Right atrium auricular region (tissue), 2 donors: ENCODE measurements at regions not wholly inside any gene's neighbourhood (a gene's known extent, or its start where the extent isn't known, plus 50 kb on each side); places are given as distances from the start of the nearest gene placed in this dataset.
"Not testable (repeated sequence)": the region's sequence is repeated elsewhere in the genome, so short reads cannot be mapped to it uniquely, and the experiment has no call there.

Source experiments
- DNase-seq: peaks from one replicate; pipeline ENCODE4 v3.0.0-alpha.2; 2019; ENCODE audit warnings: low spot score
- H3K27ac ChIP-seq, 2 donors: fragments of 200-600 bp; sonication (generic); 1 replicate in 1 of 2; 2 replicates in 1 of 2; pipeline ENCODE4 v1.5.1; 2016 to 2019
- H3K27me3 ChIP-seq, 2 donors: fragments of 200-600 bp; sonication (generic); one replicate each; pipeline versions ENCODE4 v1.5.1 to v1.6.0; 2017 to 2019
- H3K36me3 ChIP-seq: fragments of 200-600 bp; sonication (generic); one replicate; pipeline ENCODE4 v1.5.1; 2016
- H3K4me1 ChIP-seq, 2 donors: fragments of 200-600 bp; sonication (generic); one replicate each; pipeline versions ENCODE4 v1.5.1 to v1.6.0; 2017 to 2019
- H3K4me3 ChIP-seq, 2 donors: fragments of 200-600 bp; sonication (generic); 1 replicate in 1 of 2; 2 replicates in 1 of 2; pipeline ENCODE4 v1.5.1; 2017 to 2019; ENCODE audit warnings: mild to moderate bottlenecking in 1 of 2, moderate library complexity in 1 of 2
- H3K9me3 ChIP-seq, 2 donors: fragments of 200-600 bp; sonication (generic); one replicate each; pipeline ENCODE4 v1.5.1; 2019
- CTCF ChIP-seq, 2 donors: fragments of 200-600 bp; sonication (generic); IDR thresholded peaks; one replicate each; pipeline ENCODE4 v1.5.1; 2019; ENCODE audit warnings: antibody characterized with exemption in 2 of 2

GRCh38 chr12:33514893-33515292 is 75.3 kb upstream of the SYT10 start:
- no peak for TF ChIP-seq CTCF (IDR thresholded peaks at IDR 0.05)
- H3K4me1 ChIP-seq: no peaks in the 10 kb centered on the region
- H3K27me3 ChIP-seq: no peaks in the 10 kb centered on the region
- no peak for DNase-seq
- H3K36me3 ChIP-seq: no peaks in the 10 kb centered on the region
- H3K4me3 ChIP-seq: no peak overlapping the region
- H3K27ac ChIP-seq: no peak overlapping the region
- no peaks in the 10 kb centered on the region for H3K9me3 ChIP-seq

GRCh38 chr12:33519566-33519965 is 79.9 kb upstream of the SYT10 start:
- no peak for DNase-seq
- TF ChIP-seq CTCF (IDR thresholded peaks at IDR 0.05): no peak

GRCh38 chr12:33520505-33521302 is 81.1 kb upstream of the SYT10 start:
- H3K27ac ChIP-seq, H3K4me3 ChIP-seq, DNase-seq, H3K9me3 ChIP-seq, H3K27me3 ChIP-seq, H3K4me1 ChIP-seq, H3K36me3 ChIP-seq: not testable (repeated sequence)

More at GRCh38 chr12:33519566-33519965, 79.9 kb upstream of the SYT10 start:
- H3K27ac ChIP-seq: no peak overlapping the region
- H3K4me1 ChIP-seq: no peaks in the 10 kb centered on the region
- H3K4me3 ChIP-seq: no peak overlapping the region
- H3K36me3 ChIP-seq: no peaks in the 10 kb centered on the region
- no peaks in the 10 kb centered on the region for H3K27me3 ChIP-seq
- no peaks in the 10 kb centered on the region for H3K9me3 ChIP-seq

GRCh38 chr12:33529031-33529430 is 89.4 kb upstream of the SYT10 start:
- TF ChIP-seq CTCF (IDR thresholded peaks at IDR 0.05): no peak
- DNase-seq: no peak
- Histone ChIP-seq H3K36me3 (no peaks in the 10 kb centered on the region), H3K27ac (no peak overlapping the region), H3K9me3 (no peaks in the 10 kb centered on the region), H3K27me3 (no peaks in the 10 kb centered on the region), H3K4me1 (no peaks in the 10 kb centered on the region), H3K4me3 (no peak overlapping the region)

GRCh38 chr12:33529810-33530209 is 90.2 kb upstream of the SYT10 start:
- Histone ChIP-seq H3K4me1 (no peaks in the 10 kb centered on the region), H3K27me3 (no peaks in the 10 kb centered on the region), H3K9me3 (no peaks in the 10 kb centered on the region), H3K4me3 (no peak overlapping the region), H3K27ac (no peak overlapping the region), H3K36me3 (no peaks in the 10 kb centered on the region)
- DNase-seq: no peak
- no peak for TF ChIP-seq CTCF (IDR thresholded peaks at IDR 0.05)

GRCh38 chr12:33531261-33531660 is 91.6 kb upstream of the SYT10 start:
- Histone ChIP-seq H3K4me1 (no peaks in the 10 kb centered on the region), H3K27me3 (no peaks in the 10 kb centered on the region), H3K9me3 (no peaks in the 10 kb centered on the region), H3K27ac (no peak overlapping the region), H3K36me3 (no peaks in the 10 kb centered on the region), H3K4me3 (no peak overlapping the region)
- DNase-seq: no peak
- TF ChIP-seq CTCF (IDR thresholded peaks at IDR 0.05): no peak
